Naive thymus-derived CD8-positive, alpha-beta T cell (primary cell): ENCODE measurements at regions not wholly inside any gene's neighbourhood (a gene's known extent, or its start where the extent isn't known, plus 50 kb on each side); places are given as distances from the start of the nearest gene placed in this dataset.
A peak's percentile ranks its signal among the peaks of the same experiment; 100 is the strongest.

Experiments
- ATAC-seq, 2 donors: fragments of 150-1000 bp; cut with Tn5 transposase in 1 of 2; sonication (Bioruptor Pico), chemical (Tn5 transposase) in 1 of 2; 1 replicate in 1 of 2; 2 replicates in 1 of 2; pipeline ENCODE4 v1.10.0; 2021; ENCODE audit warnings: mild to moderate bottlenecking in 2 of 2, moderate library complexity in 2 of 2
- POLR2A ChIA-PET: fragments of 350-600 bp; sonication (Branson Sonifier 250); formaldehyde crosslinking; loops from one replicate; lab custom pipeline; 2021; ENCODE audit warnings: antibody characterized with exemption; lab: Charles Lee
- DNase-seq, 10 donors: peaks; one replicate each; pipeline versions ENCODE4 v3.0.0 to v3.0.0-alpha.2; 2020 to 2022
- H3K27ac Mint-ChIP-seq, 10 donors: one replicate each; pipeline ENCODE4 v1.8.0; 2020 to 2022; ENCODE audit warnings: mild to moderate bottlenecking in 10 of 10, mixed read lengths in 10 of 10, moderate library complexity in 4 of 10, inconsistent platforms in 1 of 10
- H3K27me3 Mint-ChIP-seq, 5 donors: one replicate each; pipeline ENCODE4 v1.8.0; 2021 to 2022; ENCODE audit warnings: mixed read lengths in 5 of 5
- H3K36me3 Mint-ChIP-seq, 3 donors: one replicate each; pipeline ENCODE4 v1.8.0; 2020 to 2022; ENCODE audit warnings: mixed read lengths in 3 of 3, mild to moderate bottlenecking in 2 of 3, inconsistent platforms in 1 of 3
- H3K4me1 Mint-ChIP-seq, 4 donors: one replicate each; pipeline ENCODE4 v1.8.0; 2021 to 2022; ENCODE audit warnings: mixed read lengths in 4 of 4
- H3K4me3 Mint-ChIP-seq, 10 donors: one replicate each; pipeline ENCODE4 v1.8.0; 2020 to 2022; ENCODE audit warnings: mild to moderate bottlenecking in 10 of 10, mixed read lengths in 10 of 10, moderate library complexity in 6 of 10, inconsistent platforms in 1 of 10
- H3K9me3 Mint-ChIP-seq, 9 donors: one replicate each; pipeline ENCODE4 v1.8.0; 2020 to 2022; ENCODE audit warnings: mixed read lengths in 9 of 9, mild to moderate bottlenecking in 3 of 9, inconsistent platforms in 1 of 9, moderate library complexity in 1 of 9

DNA sequence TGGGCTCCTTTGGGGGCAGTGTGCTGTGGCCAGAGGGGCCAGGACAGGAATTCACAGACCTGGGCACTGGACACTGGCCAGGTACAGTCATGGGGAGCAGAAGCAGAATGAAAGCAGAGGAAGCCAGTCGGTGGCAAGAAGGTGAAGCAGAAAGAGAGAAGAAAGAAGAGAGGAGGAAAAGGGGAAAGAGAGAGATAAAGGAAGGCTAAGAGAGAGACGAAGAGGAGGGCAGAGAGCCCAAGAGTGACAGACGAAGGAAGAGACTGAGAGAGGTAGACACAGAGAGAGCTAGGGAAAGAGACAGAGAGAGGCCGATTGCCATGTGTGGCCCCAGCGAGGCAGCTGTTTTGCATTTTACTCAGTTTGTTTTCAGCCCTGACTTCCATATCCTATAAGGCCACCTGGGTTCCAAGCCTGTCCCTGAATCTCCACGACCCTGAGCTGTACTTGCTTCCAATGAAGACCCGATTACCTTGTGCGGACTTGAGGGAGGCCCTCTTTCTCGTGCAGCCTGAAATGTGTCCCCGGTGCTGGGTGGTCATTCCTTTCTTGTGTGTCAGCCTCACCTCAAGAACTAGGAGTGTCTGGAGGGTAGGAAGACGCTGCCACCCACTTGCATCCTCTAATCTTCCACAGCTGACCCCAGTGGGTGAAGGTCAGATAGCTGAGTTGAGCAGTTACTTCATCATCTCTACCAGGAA, 73.9 kb downstream of the LSM3 start:
- no peak for ATAC-seq
- DNase-seq, result no peak
- peaks cover 0 to 13% (median 2%) of the 10 kb centered on the region in 5 donors for H3K27me3 Mint-ChIP-seq
- H3K9me3 Mint-ChIP-seq, result no peaks in the 10 kb centered on the region
- POLR2A ChIA-PET, result no interaction called here
- H3K36me3 Mint-ChIP-seq, result no peaks in the 10 kb centered on the region
- no peaks in the 10 kb centered on the region for H3K4me1 Mint-ChIP-seq
- H3K27ac Mint-ChIP-seq, result no peak overlapping the region
- no peak overlapping the region for H3K4me3 Mint-ChIP-seq

DNA sequence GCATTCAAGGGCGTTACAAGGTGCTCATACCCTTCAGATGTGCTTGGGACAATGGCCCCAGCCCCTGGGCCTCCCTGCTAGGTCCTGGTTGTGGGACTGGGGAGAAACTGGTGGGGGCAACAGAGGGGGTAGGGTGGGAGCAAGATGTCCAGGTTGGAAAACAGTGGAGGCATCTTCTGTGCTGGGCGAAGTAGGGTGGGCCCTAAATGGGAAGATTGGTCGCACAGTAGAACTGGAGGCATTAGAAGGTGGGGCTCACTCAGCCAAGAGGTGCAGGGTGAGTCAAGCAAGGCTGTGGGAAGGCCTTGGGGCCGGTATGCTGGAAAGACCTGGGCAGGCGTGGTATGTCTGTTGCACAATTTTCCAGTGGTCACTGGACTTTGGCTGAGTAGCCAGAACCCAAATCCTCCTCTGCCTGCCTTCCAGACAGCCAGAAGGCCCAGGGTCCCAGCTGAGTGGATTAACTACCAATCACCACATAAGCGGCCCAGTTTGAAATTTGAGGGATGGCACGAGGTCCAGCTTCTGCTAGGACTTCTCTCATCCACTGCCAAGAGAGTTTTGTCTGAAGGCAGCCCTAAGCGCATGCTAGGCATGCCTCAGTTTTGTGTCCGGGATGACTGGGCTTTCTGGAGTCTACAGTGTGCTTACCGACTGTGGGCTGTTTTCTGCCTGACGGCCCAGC, 74.5 kb downstream of the LSM3 start:
- DNase-seq (no peak), ATAC-seq (no peak)
- Mint-ChIP-seq H3K9me3 (no peaks in the 10 kb centered on the region), H3K27ac (no peak overlapping the region), H3K36me3 (no peaks in the 10 kb centered on the region), H3K4me3 (no peak overlapping the region), H3K4me1 (no peaks in the 10 kb centered on the region), H3K27me3 (peaks cover 0 to 13% (median 2%) of the 10 kb centered on the region in 5 donors)
- POLR2A ChIA-PET, result no interaction called here

DNA sequence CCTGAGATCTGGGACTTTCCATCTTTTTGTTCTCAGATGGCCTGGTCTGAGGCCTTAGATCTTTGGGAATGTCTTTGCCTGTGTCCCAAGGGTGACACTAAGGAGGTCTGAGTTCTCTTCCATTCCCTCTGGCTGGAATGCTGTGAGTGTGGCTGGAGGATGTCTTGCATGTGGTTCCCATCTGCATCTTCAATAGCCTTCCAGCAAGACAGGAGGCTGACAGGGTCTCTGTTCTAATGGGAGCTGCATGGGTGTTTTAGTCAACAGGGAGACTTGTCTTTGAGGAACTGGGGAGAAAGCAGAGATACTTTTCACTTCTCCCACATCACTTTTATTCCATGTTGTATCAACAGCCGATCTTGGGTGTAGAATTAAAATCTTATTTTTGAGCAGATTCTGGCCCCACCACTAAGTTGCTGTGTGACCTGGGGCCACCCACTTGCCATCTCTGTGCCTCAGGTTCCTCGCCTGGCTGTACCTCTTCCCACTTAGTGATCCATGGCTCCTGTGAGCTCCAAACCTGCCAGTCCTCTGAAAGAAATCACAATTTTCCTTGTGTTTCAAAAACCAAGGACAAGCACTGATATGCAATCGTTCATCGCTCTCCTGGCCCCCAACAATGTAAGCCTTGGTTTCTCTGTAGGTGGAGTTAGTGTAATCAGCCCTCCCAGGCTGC, 75.2 kb downstream of the LSM3 start:
- no peak overlapping the region for H3K27ac Mint-ChIP-seq
- ATAC-seq, result no peak
- POLR2A ChIA-PET, result no interaction called here

DNA sequence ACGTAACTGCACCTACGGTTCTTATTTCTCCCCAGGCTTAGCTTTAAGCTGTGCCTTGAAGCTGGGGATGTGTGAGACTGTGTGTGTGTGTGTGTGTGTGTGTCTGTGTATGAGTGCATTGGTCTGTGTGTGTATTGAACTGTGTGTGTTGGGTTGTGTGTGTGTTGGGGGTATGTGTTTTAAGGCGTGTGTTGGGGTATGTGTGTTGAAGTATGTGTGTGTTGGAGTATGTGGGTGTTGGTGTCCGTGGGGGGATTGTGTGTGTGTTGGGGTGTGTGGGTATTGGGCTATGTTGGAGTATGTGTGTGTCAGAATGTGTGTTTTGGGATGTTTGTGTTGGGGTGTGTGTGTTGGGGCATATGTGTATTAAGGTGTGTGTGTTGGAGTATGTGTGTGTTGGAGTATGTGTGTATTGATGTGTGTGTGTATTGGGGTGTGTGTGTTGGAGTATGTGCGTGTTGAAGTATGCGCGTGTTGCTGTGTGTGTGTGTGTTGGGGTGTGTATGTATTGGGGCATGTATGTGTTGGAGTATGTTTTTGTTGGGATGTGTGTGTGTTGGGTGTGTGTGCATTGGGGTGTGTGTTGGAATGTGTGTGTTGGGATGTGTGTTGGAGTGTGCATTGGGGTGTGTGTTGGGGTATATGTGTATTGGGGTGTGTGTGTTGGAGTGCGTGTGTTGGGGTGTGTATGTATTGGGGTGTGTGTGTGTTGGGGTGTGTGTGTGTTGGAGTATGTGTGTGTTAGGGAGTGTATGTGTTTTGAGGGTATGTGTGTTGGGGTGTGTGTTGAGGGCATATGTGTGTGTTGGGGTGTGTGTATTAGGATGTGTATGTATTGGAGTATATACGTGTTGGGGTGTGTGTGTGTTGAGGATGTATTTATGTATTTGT, 76.4 kb downstream of the LSM3 start:
- POLR2A ChIA-PET, result no interaction called here
- DNase-seq, result no peak
- Mint-ChIP-seq H3K4me3 (no peak overlapping the region), H3K27me3 (peaks cover 0 to 10% (median 0%) of the 10 kb centered on the region in 5 donors), H3K4me1 (no peaks in the 10 kb centered on the region), H3K27ac (no peak overlapping the region), H3K36me3 (no peaks in the 10 kb centered on the region), H3K9me3 (no peaks in the 10 kb centered on the region)
- ATAC-seq, result no peak

More for the DNA sequence above, 75.2 kb downstream of the LSM3 start:
- no peaks in the 10 kb centered on the region for H3K4me1 Mint-ChIP-seq
- peak overlapping the region in 1 of 10 donors; percentile 34 for H3K4me3 Mint-ChIP-seq
- no peak for DNase-seq
- no peaks in the 10 kb centered on the region for H3K36me3 Mint-ChIP-seq
- H3K27me3 Mint-ChIP-seq, result peaks cover 0 to 10% (median 0%) of the 10 kb centered on the region in 5 donors
- H3K9me3 Mint-ChIP-seq, result no peaks in the 10 kb centered on the region

DNA sequence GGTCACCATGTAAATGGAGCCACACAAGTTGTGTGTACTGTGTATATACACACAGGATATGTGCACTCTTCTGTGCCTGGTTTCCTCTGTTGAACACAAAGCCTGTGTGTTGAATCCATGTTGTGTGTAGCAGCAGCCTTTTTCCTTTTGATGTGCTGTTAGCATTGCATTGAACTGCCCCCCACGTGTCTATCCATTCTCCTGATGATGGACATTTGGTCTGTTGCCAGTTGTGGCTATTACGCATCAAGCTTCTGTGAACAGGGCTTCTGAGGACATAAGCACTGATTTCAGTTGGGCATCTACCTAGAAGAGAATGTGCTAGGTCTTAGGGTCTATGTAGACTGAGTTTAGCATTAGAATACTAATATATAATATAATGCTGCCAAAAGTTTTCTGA, 77.4 kb downstream of the LSM3 start:
- ATAC-seq, result no peak
- no peaks in the 10 kb centered on the region for H3K36me3 Mint-ChIP-seq
- no peak overlapping the region for H3K27ac Mint-ChIP-seq
- H3K4me3 Mint-ChIP-seq, result no peak overlapping the region
- H3K4me1 Mint-ChIP-seq, result no peaks in the 10 kb centered on the region
- POLR2A ChIA-PET, result no interaction called here
- no peaks in the 10 kb centered on the region for H3K9me3 Mint-ChIP-seq
- DNase-seq, result no peak
- peaks cover 0 to 10% (median under 1%) of the 10 kb centered on the region in 5 donors for H3K27me3 Mint-ChIP-seq

DNA sequence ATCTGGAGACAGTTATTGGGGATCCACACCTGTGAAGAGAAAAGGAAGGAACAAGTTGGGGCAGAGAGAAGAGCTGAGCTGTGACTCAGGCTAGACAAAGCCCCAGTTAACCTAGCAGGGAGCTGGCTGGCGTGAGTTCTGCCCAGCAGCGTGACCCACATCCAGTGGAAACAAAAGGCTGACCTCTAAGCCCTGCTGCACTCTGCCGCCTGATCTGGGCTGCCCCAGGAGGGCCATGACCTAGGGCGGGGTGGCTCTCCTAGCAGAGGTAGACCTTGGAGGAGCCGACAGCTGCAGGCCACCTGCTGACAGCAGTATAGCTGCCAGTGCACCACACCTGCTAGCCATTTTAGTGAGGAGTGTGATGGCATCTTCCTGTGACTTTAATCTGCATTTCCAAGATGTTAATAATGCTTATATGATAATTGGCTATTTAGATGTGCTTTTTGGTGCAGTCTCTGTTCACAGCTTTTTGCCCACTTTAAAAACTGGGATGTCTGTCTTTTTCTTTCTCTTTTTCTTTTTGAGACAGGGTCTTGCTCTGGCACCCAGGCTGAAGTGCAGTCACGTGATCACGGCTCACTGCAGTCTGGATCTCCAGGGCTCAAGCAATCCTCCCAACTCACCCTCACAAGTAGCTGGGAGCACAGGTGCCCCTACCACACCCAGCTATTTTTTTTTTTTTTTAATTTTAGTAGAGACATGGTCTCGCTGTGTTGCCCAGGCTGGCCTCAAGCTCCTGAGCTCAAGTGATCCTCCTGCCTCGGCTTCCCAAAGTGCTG, 78.1 kb downstream of the LSM3 start:
- H3K4me3 Mint-ChIP-seq, result no peak overlapping the region
- DNase-seq (no peak), ATAC-seq (no peak)
- H3K27me3 Mint-ChIP-seq, result peaks cover 0 to 10% (median 3%) of the 10 kb centered on the region in 5 donors
- POLR2A ChIA-PET, result no interaction called here
- H3K36me3 Mint-ChIP-seq, result no peaks in the 10 kb centered on the region
- no peaks in the 10 kb centered on the region for H3K4me1 Mint-ChIP-seq
- H3K27ac Mint-ChIP-seq, result no peak overlapping the region
- no peaks in the 10 kb centered on the region for H3K9me3 Mint-ChIP-seq

DNA sequence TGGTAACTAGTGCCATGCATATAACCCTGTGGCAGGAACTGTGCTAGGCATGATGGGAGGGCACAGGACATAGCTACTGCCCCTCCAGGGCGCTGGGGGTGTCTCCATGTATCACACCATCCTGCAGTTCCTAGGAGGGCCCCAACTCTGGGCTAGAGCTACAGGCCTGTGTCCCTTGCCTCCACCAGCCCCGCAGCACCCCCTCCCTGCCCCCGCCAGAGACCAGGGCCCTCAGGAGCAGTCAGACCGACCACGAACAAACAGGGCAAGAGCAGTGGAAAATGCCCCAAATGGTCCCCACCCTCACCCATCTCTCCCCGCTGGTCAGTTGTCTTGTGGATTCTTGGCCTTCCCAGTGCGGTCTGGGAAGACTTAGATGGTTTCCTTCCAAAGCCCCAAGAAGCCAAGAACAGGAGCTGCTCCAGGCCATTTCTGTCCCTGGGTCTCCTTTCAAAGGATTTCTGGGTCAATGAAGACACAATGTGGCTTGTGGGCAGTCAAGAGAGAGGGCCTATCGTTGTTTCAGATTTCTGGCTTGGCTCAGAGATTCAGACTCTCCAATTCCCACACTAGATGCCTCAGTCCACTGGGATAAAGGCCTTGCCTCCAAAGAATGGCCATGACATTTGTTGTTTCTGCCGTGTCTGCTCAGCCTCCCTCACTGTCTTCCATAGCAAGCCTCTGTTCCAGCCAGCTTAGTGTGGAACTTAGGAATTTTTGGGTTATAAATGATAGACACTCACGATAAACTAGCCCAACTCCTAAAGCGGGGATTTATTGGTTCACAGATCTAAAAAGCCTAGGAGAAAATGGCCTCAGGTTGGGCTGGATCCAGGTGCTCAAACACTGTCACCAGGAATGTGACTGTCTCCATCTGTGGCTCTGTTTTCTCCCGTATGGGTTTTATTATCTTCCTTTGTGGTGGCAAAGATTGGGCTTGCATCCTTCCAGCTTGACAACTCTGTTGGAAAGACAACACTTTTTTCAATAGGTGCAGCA, 80.6 kb downstream of the LSM3 start:
- Mint-ChIP-seq H3K4me1 (no peaks in the 10 kb centered on the region), H3K36me3 (no peaks in the 10 kb centered on the region), H3K27me3 (peaks cover 0 to 10% (median 3%) of the 10 kb centered on the region in 5 donors), H3K4me3 (no peak overlapping the region), H3K9me3 (no peaks in the 10 kb centered on the region), H3K27ac (no peak overlapping the region)
- DNase-seq, result no peak
- no peak for ATAC-seq
- POLR2A ChIA-PET, result no interaction called here

DNA sequence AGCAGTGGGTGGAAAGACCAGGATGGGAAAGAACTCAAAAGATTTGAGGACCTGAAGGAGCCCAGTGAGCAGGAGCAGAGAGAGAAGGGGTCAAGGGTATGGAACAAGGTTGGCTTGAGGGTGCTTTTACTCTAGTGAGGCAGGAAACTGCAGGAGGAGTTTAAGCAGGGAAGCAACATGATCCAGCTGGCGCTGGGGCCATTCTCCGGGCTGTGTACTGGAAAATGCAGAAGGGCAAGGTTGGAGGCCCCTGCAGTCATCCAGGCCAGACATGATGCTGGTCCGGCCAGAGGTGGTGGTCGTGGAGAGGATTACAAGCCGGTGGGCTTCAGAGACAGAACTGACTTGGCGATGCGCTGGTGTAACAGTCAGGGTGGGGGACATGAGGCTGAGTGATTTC, 81.8 kb downstream of the LSM3 start:
- Mint-ChIP-seq H3K4me3 (no peak overlapping the region), H3K4me1 (no peaks in the 10 kb centered on the region), H3K36me3 (no peaks in the 10 kb centered on the region), H3K27me3 (peaks cover 0 to 3% (median 0%) of the 10 kb centered on the region in 5 donors), H3K27ac (no peak overlapping the region), H3K9me3 (no peaks in the 10 kb centered on the region)
- ATAC-seq (no peak), DNase-seq (no peak)
- POLR2A ChIA-PET, result no interaction called here

DNA sequence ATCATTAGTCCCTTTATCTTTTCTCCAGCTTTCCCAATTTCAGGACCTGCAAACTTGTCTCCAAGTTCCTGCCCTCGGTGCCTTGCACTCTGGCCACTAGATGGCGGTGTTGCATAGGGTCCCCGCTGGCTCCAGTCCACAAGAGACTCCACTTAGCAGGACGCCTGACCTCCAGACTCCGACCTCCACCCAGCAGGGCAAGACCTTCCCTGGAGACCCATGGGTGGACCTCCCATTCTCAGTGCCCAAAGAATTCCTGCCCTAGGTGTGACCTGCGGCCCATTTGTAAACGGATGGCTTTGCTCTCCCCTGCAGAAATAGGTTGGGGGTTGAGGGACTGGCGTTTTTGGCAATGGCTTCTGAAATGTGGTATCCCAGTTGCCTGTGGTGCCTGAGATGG, 82.6 kb downstream of the LSM3 start:
- POLR2A ChIA-PET, result no interaction called here
- H3K27me3 Mint-ChIP-seq, result peaks cover 0 to 3% (median 0%) of the 10 kb centered on the region in 5 donors
- no peaks in the 10 kb centered on the region for H3K36me3 Mint-ChIP-seq
- H3K9me3 Mint-ChIP-seq, result no peaks in the 10 kb centered on the region
- no peak overlapping the region for H3K27ac Mint-ChIP-seq
- ATAC-seq (peak; percentile 47 to 73), DNase-seq (peak; percentile 47 to 83 (median 68))
- H3K4me1 Mint-ChIP-seq, result no peaks in the 10 kb centered on the region
- no peak overlapping the region for H3K4me3 Mint-ChIP-seq

DNA sequence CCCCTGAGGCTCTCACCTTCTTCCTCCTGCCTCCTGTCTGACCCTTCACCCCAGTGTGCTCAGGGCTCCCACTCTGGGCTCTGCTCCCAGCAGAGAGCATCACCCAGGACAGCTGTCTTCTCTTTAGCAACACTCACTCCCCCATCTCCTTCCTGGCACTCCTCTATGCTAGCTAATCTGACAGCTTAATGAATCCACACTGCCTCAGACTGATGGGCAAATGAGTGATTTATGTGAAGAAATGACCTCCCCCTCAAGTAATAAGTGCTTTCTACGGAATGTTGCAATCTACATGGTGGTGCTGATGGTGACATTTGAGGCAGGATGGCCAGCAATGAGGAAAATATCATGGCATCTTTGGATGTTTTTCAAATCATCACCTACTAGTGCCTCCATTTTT, 83.6 kb downstream of the LSM3 start:
- H3K4me1 Mint-ChIP-seq, result no peaks in the 10 kb centered on the region
- H3K27me3 Mint-ChIP-seq, result peaks cover 0 to 3% (median 0%) of the 10 kb centered on the region in 5 donors
- H3K9me3 Mint-ChIP-seq, result no peaks in the 10 kb centered on the region
- H3K36me3 Mint-ChIP-seq, result no peaks in the 10 kb centered on the region
- ATAC-seq (no peak), DNase-seq (no peak)
- POLR2A ChIA-PET, result no interaction called here
- H3K27ac Mint-ChIP-seq, result no peak overlapping the region
- H3K4me3 Mint-ChIP-seq, result no peak overlapping the region

DNA sequence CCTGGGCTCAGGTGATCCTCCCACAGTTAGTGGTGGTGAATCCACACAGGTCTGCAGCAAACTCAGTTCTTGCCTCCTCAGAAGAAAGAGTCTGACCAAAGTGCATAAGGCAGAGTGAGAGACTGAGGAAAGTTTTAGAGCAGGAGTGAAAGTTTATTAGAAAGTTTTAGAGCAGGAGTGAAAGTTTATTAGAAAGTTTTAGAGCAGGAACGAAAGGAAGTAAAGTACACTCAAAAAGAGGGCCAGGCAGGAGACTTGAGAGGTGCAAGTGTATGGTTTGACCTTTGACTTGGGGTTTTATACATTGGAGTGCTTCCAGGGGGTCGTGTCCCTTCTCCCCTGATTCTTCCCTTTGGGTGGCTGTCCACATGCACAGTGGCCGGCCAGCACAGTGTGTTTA, 84.2 kb downstream of the LSM3 start:
- Mint-ChIP-seq H3K27ac (peak overlapping the region in 1 of 10 donors; percentile 61), H3K4me1 (no peaks in the 10 kb centered on the region), H3K27me3 (peaks cover 0 to 3% (median 0%) of the 10 kb centered on the region in 5 donors), H3K36me3 (no peaks in the 10 kb centered on the region), H3K9me3 (no peaks in the 10 kb centered on the region), H3K4me3 (no peak overlapping the region)
- ATAC-seq (no peak), DNase-seq (no peak)
- POLR2A ChIA-PET, result no interaction called here
